ENCODE measurements at regions not wholly inside any gene's neighbourhood (a gene's known extent, or its start where the extent isn't known, plus 50 kb on each side); places are given as distances from the start of the nearest gene placed in this dataset.

DNA sequence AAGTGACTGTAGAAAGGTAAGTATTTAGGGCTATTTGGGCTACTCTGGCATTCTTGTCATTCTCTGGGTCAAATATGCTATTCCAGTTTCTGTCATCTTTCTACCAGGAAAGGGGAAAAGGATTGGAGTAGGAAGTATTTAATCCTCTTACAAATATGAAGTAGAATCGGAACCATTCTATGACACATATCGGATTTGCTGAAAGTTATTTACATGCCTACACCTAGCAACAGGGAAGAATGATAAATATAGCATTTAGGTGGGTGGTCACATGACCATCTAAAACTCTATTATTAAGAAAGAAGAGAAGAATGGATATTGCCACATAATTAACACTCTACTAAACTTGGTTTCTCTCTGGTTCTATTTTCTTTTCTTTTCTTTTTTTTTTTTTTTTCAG, 1353.1 kb downstream of the ZPLD1 start (continued):
- TF ChIP-seq NANOG (IDR thresholded peaks at IDR 0.05; ENCODE audit: insufficient read depth, low read depth, low read length, poor library complexity, severe bottlenecking) (no peak), TAF1 (IDR thresholded peaks at IDR 0.05; ENCODE audit: low read depth, low read length) (no peak), ZNF274 (IDR thresholded peaks at IDR 0.05; ENCODE audit: borderline replicate concordance, extremely low read depth, low read length) (no peak), KDM4A (IDR thresholded peaks at IDR 0.05; ENCODE audit: low read depth, low read length, severe bottlenecking) (no peak), RFX5 (IDR thresholded peaks at IDR 0.05; ENCODE audit: borderline replicate concordance, low read depth, low read length) (no peak)
- TF ChIP-seq, protein P1, sequence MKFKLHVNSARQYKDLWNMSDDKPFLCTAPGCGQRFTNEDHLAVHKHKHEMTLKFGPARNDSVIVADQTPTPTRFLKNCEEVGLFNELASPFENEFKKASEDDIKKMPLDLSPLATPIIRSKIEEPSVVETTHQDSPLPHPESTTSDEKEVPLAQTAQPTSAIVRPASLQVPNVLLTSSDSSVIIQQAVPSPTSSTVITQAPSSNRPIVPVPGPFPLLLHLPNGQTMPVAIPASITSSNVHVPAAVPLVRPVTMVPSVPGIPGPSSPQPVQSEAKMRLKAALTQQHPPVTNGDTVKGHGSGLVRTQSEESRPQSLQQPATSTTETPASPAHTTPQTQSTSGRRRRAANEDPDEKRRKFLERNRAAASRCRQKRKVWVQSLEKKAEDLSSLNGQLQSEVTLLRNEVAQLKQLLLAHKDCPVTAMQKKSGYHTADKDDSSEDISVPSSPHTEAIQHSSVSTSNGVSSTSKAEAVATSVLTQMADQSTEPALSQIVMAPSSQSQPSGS (IDR thresholded peaks at IDR 0.05; ENCODE audit: low read length), result no peak
